ENCODE measurements at regions not wholly inside any gene's neighbourhood (a gene's known extent, or its start where the extent isn't known, plus 50 kb on each side); places are given as distances from the start of the nearest gene placed in this dataset.

- peak; percentile 42 for FAIRE-seq
- Histone ChIP-seq H3K79me1 (ENCODE audit: low read depth, low read length) (no peaks in the 10 kb centered on the region), H3K4me2 (ENCODE audit: insufficient read depth in 1 of 2, low read depth in 2 of 2, low read length in 2 of 2) (peak overlapping the region; percentile 72 to 93), H3K4me3 (ENCODE audit: extremely low read depth in 1 of 4, insufficient read depth in 2 of 4, low read depth in 3 of 4, low read length in 4 of 4) (peak overlapping the region; percentile 36 to 71 (median 40); a peak in 5 of 8 replicates), H2BK20ac (ENCODE audit: low read length) (0 out of 2 replicates have a peak overlapping the region, but pooled peaks have one; percentile 3), H3K23ac (ENCODE audit: insufficient read length) (no peak overlapping the region), H3K36me3 (ENCODE audit: control insufficient read depth in 2 of 4, insufficient read depth in 4 of 4, low read length in 3 of 4) (no peaks in the 10 kb centered on the region), H2BK15ac (ENCODE audit: low read length) (no peak overlapping the region), H4K8ac (ENCODE audit: extremely low read depth, insufficient read depth, low read length) (no peak overlapping the region), H2AK5ac (ENCODE audit: low read depth, low read length) (no peak overlapping the region), H3K56ac (replicated peaks; ENCODE audit: insufficient read length, low read depth, low read length) (no peak overlapping the region), H3K14ac (ENCODE audit: insufficient read length) (no peak overlapping the region), H3K18ac (ENCODE audit: extremely low read depth, low read length) (no peak overlapping the region; the same call in 1 of the 2 replicates), H3K4ac (replicated peaks; ENCODE audit: insufficient read length, low read depth, low read length) (no peak overlapping the region), H3K4me1 (replicated peaks in 1 of 4; ENCODE audit: control insufficient read depth in 3 of 4, insufficient read depth in 4 of 4, low read length in 3 of 4) (peaks cover 9 to 25% (median 17%) of the 10 kb centered on the region in 4 experiments), H2BK120ac (replicated peaks; ENCODE audit: low read depth, low read length) (no peak overlapping the region), H3K9me3 (ENCODE audit: insufficient read depth in 2 of 2, low read depth in 1 of 2, low read length in 1 of 2) (no peaks in the 10 kb centered on the region), H3K23me2 (ENCODE audit: low read depth, low read length) (peaks cover 8% of the 10 kb centered on the region; the same call in 1 of the 2 replicates), H3K79me2 (ENCODE audit: control insufficient read depth in 1 of 2, insufficient read depth in 2 of 2, low read length in 2 of 2) (no peaks in the 10 kb centered on the region), H2BK5ac (ENCODE audit: low read depth, low read length) (no peak overlapping the region), H2AFZ (ENCODE audit: low read length) (no peak overlapping the region), H3K9ac (replicated peaks in 1 of 4; ENCODE audit: extremely low read depth in 1 of 4, low read depth in 3 of 4, low read length in 3 of 4) (no peak overlapping the region), H4K91ac (replicated peaks; ENCODE audit: insufficient read length, low read length) (no peak overlapping the region), H3K27me3 (replicated peaks in 1 of 4; ENCODE audit: control insufficient read depth in 3 of 4, extremely low read depth in 1 of 4, insufficient read depth in 3 of 4, low read length in 3 of 4) (peaks cover 12 to 51% (median 42%) of the 10 kb centered on the region in 4 experiments), H4K20me1 (replicated peaks in 1 of 2; ENCODE audit: control insufficient read depth in 1 of 2, insufficient read depth in 2 of 2, low read length in 2 of 2) (peaks cover 0 to 2% of the 10 kb centered on the region in 2 experiments), H3K27ac (ENCODE audit: low read depth, low read length) (no peak overlapping the region), H2BK12ac (ENCODE audit: low read depth, low read length) (0 out of 2 replicates have a peak overlapping the region, but pooled peaks have one; percentile 20), H4K5ac (ENCODE audit: insufficient read length, low read depth, low read length) (no peak overlapping the region)
- POLR2A ChIA-PET (ENCODE audit: partially characterized antibody): no interaction called here
- TF ChIP-seq CTBP2 (IDR thresholded peaks at IDR 0.05; ENCODE audit: borderline replicate concordance, insufficient read depth, insufficient read length, low read length): peak; percentile 66
- TF ChIP-seq CHD2 (IDR thresholded peaks at IDR 0.05; ENCODE audit: low read length): no peak
- TF ChIP-seq CHD1 (IDR thresholded peaks at IDR 0.05; ENCODE audit: low read depth, low read length): no peak
- peak; percentile 50 for TF ChIP-seq EZH2 (IDR thresholded peaks at IDR 0.05; ENCODE audit: low read depth, low read length, severe bottlenecking)
- no peak for TF ChIP-seq SP1 (IDR thresholded peaks at IDR 0.05; ENCODE audit: low read depth, low read length)
- 0 out of 2 replicates have a peak, but pooled peaks have one; percentile 8 for TF ChIP-seq E2F6 (IDR thresholded peaks at IDR 0.05)
- TF ChIP-seq SUZ12 (IDR thresholded peaks at IDR 0.05; ENCODE audit: low read length): peak; percentile 48; the same call in 1 of the 2 replicates
- TF ChIP-seq RAD21 (IDR thresholded peaks at IDR 0.05 in 1 of 2, conservative IDR thresholded peaks at IDR 0.05 in 1 of 2; ENCODE audit: low read depth in 2 of 2, low read length in 2 of 2): no peak
- 0 out of 2 replicates have a peak, but pooled peaks have one; percentile 49 for TF ChIP-seq RBBP5 (IDR thresholded peaks at IDR 0.05; ENCODE audit: borderline replicate concordance, low read depth, low read length)
- 0 out of 2 replicates have a peak, but pooled peaks have one; percentile 41 for TF ChIP-seq MAX (IDR thresholded peaks at IDR 0.05)
- 13% methylated on average over 20 of the region's 24 CpGs; no CpG with 5 or more reads in 1 of the 2 experiments for WGBS, 2 experiments (ENCODE audit: extremely low coverage in 1 of 2, insufficient coverage in 1 of 2, insufficient read length in 1 of 2, insufficient replicate concordance in 2 of 2, low coverage in 1 of 2, low lambda C conversion rate in 2 of 2, missing lambda C conversion rate in 1 of 2)
- CTCF ChIA-PET (ENCODE audit: partially characterized antibody): interaction anchor here (0.9 to 8.3 kb wide), 5 partner anchors 10 to 104 kb away, joined by 3 to 54 read pairs (median 3); no protein-coding TSS in a partner anchor
- DNase-seq (ENCODE audit: low read depth in 1 of 2, low spot score in 2 of 2): peak in 1 of 2 experiments; percentile 63
Measured at GRCh38 chr11:69984457-69985261, 93.5 kb upstream of the ANO1 start.
